ENCODE measurements at regions not wholly inside any gene's neighbourhood (a gene's known extent, or its start where the extent isn't known, plus 50 kb on each side); places are given as distances from the start of the nearest gene placed in this dataset.

DNA sequence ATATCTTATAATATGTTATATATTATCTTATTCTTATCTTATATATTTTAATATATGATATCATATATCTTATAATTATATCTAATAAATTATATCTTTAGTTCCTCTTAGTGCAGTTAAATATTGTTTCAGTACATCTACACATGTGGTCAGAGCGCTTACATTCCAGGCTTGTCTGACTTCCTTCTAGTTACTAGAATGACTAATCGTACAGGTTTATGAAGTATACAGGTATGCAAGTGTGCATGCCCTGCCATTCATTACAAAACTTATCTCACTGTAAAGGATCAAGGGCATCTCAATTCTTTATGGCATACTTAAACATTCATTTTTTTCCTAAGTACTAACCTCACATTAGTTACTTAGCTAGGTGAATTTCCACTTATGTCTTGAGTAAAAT lies 1278.0 kb upstream of the MAP3K7 start:
- TF ChIP-seq, protein P1, sequence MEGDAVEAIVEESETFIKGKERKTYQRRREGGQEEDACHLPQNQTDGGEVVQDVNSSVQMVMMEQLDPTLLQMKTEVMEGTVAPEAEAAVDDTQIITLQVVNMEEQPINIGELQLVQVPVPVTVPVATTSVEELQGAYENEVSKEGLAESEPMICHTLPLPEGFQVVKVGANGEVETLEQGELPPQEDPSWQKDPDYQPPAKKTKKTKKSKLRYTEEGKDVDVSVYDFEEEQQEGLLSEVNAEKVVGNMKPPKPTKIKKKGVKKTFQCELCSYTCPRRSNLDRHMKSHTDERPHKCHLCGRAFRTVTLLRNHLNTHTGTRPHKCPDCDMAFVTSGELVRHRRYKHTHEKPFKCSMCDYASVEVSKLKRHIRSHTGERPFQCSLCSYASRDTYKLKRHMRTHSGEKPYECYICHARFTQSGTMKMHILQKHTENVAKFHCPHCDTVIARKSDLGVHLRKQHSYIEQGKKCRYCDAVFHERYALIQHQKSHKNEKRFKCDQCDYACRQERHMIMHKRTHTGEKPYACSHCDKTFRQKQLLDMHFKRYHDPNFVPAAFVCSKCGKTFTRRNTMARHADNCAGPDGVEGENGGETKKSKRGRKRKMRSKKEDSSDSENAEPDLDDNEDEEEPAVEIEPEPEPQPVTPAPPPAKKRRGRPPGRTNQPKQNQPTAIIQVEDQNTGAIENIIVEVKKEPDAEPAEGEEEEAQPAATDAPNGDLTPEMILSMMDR (conservative IDR thresholded peaks at IDR 0.05): no peak
- no peak for TF ChIP-seq EZH2 (IDR thresholded peaks at IDR 0.05; ENCODE audit: low read depth)
